GM18505 (cell line): ENCODE measurements at regions not wholly inside any gene's neighbourhood (a gene's known extent, or its start where the extent isn't known, plus 50 kb on each side); places are given as distances from the start of the nearest gene placed in this dataset.

ENCODE experiments used
- ATAC-seq: cut with Tn5 transposase; IDR thresholded peaks from one replicate; pipeline ENCODE4 v1.9.1; 2021; ENCODE audit not compliant: unreplicated experiment
- POLR2A ChIP-seq: IDR thresholded peaks from 4 replicates; pipeline ENCODE4 v1.6.1; 2011; ENCODE audit warnings: borderline replicate concordance; ENCODE audit not compliant: insufficient read depth, insufficient read length; ENCODE audit errors: extremely low read depth

DNA sequence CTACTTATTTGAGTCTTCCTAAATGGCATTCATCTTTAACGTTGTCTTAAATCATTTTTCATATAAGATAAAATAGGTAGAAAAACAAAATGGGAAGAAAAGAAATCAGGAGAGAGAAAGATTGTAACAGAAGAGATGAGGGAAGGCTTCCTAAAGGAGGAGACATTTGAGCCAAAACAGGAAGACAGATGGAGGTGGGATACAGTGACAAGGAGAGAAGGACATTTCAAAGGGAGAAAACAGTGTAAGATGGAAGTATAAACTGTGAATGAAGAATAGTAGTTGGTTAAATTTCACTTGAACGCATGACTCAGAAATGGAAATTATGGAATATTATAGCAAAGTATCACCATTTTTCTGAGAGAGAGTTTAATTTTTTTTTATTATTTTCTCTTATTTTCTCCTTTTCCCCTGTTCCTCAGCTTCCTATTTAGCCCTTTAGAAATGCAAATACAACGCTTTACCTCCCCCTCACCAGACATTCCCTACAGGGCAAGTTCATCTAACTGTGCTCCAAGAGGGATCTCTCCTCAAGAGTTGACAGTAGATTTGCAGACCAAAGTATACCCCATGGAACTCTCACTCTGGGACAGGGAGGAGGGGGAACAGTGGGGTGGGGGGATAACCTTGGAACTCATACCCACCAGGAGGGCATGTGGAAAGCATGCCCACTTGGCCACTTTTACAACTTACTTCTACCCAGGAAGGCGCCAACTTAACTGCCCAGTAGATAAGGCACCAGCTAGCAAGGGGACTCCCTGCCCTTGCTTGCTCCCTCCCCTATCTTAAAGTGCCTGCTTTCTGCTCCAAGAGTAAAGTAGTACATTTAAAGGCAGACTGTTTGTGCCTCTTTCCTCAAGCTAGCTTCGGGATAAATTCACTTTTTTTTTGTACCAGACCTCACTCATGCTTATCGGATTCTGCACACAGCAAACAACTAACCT lies 304.7 kb upstream of the POU5F2 start:
- TF ChIP-seq POLR2A, result no peak
- no peak for ATAC-seq

DNA sequence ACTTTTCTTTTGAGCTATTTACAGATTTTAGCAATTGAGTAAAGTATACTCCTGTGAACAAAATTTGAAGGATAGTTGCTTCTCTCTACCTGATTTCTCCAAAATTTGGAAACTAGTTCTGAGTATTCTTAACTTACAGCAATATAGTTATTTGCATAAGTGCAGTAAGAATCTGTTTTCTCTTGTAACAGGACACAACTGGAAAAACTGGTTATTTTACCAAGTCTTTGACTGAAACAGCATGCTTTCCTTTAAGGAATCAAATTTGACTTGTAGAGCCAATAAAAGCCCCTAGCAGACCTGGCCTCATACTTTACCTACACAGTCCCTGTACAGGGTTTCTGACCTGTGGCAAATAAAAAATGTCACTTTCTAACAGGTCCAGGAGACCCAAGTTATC lies 301.9 kb upstream of the POU5F2 start:
- ATAC-seq, result no peak
- no peak for TF ChIP-seq POLR2A

DNA sequence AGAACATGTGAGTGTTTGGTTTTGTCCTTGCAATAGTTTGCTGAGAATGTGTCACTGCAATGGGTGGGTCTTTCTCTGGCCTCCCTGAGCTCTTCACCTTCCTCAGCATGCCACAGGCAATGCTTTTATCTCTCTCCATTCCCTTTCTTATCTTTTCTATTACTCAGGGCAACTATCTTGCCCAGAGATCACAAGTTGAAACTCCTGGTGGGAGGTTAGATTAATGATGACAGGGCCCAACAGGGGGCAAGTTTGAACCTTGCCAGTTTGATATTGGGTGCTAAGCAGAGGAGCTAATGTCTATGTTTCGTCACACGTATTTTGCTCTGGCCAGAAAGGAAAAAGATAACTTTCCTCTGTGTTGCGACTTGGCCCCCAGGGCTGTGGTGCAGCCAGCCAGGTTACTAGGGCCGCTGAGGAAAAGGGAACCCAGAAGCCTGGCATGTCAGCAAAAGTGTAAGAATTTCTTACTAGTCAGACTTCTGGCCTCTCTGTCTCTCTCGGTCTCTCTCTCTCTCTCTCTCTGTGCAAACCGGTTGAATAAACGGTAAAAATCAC lies 299.3 kb upstream of the POU5F2 start:
- TF ChIP-seq POLR2A, result no peak
- no peak for ATAC-seq

- no peak for TF ChIP-seq POLR2A
- ATAC-seq, result no peak
Measured at GRCh38 chr5:94039101-94039500, 297.7 kb upstream of the POU5F2 start.

DNA sequence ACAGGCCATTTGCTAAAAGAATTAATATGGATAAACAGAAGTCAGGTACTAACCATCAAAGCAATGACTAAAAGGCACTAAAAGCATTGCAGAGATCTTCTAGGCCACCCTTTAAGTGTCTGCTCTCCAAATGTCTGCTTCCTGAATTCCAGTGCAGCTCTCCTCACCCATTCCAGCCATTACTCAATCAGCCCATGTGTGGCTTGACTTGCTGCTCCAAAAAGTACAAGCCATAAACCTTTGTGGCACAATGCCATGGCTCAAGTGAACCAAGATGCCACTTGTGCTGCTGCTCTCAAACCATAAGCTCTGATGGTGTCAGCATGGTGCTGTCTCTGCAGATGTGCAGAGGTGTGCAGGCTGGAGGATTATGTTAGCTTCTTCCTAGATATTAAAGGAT lies 290.2 kb upstream of the POU5F2 start:
- ATAC-seq, result no peak
- TF ChIP-seq POLR2A, result no peak

- TF ChIP-seq POLR2A, result no peak
- no peak for ATAC-seq
Measured at GRCh38 chr5:94028001-94028400, 286.6 kb upstream of the POU5F2 start.

- no peak for TF ChIP-seq POLR2A
Measured at GRCh38 chr5:94027145-94027544, 285.7 kb upstream of the POU5F2 start.

GRCh38 chr5:94025788-94026473 lies 284.5 kb upstream of the POU5F2 start:
- TF ChIP-seq POLR2A, result no peak
- ATAC-seq, result no peak

More at GRCh38 chr5:94027145-94027544, 285.7 kb upstream of the POU5F2 start:
- no peak for ATAC-seq

DNA sequence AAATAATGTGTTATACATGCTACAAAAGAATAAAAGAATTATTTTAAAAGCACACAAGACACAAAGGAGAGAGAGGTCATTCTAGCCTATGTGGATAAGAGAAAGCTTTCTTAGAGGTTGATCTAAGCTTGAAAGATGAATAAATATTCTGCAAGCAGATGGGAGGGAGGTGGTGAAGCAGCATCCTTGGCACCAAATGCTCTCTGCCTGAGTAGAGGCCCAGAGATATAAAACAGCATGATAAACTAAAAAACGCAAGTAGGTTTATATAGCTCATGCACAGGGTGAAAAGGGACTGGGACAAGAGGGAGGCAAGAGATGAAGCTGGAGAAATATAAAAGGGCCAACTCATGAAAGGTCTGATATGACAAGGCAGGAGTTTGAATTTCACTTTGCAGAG lies 283.2 kb upstream of the POU5F2 start:
- TF ChIP-seq POLR2A, result no peak
- ATAC-seq, result no peak

DNA sequence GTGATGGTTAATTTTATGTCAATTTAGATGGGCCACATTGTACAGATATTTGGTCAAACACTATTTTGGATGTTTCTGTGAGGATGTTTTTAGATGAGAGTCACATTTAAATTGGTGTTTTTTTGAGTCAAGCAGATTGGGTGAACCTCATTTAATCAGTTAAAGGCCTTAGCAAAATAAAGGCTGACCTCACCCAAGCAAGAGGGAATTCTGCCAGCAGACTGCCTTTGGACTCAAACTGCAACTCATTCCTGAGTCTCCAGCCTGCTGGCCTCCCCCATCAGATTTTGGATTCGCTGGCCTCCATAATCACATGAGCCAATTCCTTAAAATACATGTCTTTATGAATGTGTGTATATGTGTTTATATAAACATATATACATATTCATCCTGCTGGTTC lies 282.7 kb upstream of the POU5F2 start:
- no peak for ATAC-seq
- TF ChIP-seq POLR2A, result no peak

DNA sequence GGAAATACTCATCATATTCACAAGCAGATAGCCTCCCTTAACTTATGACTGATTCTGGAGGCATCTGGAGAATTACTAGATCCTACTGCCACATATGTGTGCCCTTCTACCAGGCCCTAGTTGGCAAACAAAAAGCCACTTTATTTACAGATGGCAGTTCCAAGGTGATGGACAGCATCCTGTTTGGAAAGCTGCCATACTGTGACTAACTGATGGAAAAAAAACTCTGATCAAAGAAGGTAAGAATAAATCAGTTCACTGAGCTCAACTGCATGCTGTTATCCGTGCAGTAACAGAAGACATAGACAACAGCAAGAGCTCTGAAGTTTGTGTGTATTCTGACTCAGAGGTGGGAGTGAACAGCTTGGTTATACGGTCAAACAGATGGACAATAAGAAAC lies 279.8 kb upstream of the POU5F2 start:
- no peak for TF ChIP-seq POLR2A
- no peak for ATAC-seq

DNA sequence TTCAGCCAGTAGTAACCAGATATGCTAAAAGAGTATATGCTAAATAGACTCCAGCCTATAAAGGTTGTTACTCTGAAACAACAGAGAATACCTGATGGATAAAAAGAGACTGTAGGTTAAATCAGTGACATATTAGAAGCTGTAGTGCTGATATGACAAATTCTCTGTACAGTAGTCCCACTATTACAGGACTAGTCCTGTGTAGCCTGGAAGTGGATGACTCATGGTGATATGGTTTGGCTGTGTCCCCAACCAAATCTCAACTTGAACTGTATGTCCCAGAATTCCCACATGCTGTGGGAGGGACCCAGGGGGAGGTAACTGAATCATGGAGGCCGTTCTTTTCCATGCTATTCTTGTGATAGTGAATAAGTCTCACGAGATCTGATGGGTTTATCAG lies 276.2 kb upstream of the POU5F2 start:
- ATAC-seq, result no peak
- TF ChIP-seq POLR2A, result no peak

- no peak for TF ChIP-seq POLR2A
- ATAC-seq, result no peak
Measured at GRCh38 chr5:94010814-94011213, 269.4 kb upstream of the POU5F2 start.

DNA sequence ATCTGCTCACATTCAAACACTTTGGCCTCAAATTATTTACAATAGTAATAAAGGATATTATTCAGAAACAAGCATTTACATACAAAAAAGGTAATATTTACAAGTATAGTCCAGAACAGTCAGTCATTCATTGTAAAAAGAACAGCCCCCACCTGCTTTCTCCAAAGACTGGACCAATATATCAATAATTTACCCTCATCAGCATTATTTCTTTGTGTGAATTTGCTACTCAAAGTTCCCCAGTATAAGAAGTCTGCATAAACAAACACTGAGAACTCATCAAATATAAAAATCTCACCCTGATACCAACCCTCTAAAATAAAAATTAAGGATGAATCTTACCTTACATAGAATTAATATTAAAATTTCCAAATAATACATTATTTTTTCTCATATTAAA lies 267.8 kb upstream of the POU5F2 start:
- ATAC-seq, result no peak
- no peak for TF ChIP-seq POLR2A
